ENCODE measurements at regions not wholly inside any gene's neighbourhood (a gene's known extent, or its start where the extent isn't known, plus 50 kb on each side); places are given as distances from the start of the nearest gene placed in this dataset.

DNA sequence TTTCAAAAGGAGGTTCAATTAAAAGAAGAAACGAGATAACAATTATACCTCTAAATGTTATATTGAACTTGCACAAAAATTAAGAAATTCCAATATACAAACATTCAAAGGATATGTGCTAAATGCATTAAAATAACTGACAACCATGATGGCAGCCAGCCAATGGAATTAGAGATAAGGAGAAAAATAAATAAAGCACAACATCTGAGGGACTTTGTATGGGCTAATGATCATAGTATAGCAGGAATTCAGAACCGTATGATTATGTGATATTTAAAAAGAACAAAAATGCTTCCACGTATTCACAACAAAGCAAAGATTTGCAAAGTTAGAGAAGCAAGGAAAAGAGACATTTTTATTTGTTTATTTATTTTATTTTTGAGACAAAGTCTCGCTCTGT lies 1103.0 kb downstream of the CBLN2 start:
- TF ChIP-seq, protein P1, sequence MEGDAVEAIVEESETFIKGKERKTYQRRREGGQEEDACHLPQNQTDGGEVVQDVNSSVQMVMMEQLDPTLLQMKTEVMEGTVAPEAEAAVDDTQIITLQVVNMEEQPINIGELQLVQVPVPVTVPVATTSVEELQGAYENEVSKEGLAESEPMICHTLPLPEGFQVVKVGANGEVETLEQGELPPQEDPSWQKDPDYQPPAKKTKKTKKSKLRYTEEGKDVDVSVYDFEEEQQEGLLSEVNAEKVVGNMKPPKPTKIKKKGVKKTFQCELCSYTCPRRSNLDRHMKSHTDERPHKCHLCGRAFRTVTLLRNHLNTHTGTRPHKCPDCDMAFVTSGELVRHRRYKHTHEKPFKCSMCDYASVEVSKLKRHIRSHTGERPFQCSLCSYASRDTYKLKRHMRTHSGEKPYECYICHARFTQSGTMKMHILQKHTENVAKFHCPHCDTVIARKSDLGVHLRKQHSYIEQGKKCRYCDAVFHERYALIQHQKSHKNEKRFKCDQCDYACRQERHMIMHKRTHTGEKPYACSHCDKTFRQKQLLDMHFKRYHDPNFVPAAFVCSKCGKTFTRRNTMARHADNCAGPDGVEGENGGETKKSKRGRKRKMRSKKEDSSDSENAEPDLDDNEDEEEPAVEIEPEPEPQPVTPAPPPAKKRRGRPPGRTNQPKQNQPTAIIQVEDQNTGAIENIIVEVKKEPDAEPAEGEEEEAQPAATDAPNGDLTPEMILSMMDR (IDR thresholded peaks at IDR 0.05; ENCODE audit: borderline replicate concordance, extremely low read depth, low read length, poor library complexity, severe bottlenecking): no peak
- TF ChIP-seq EZH2 (IDR thresholded peaks at IDR 0.05; ENCODE audit: borderline replicate concordance, low read depth, low read length, severe bottlenecking): no peak
